MM.1S (cell line): ENCODE measurements at regions not wholly inside any gene's neighbourhood (a gene's known extent, or its start where the extent isn't known, plus 50 kb on each side); places are given as distances from the start of the nearest gene placed in this dataset.

Experiments used
- CTCF ChIP-seq: fragments of 300-600 bp; sonication (generic); IDR thresholded peaks from 2 replicates; pipeline ENCODE4 v1.5.1; 2016; ENCODE audit warnings: antibody characterized with exemption, low read length, mixed read lengths
- EZH2 ChIP-seq: fragments of 300-600 bp; sonication (generic); optimal IDR thresholded peaks from 2 replicates; pipeline ENCODE3; 2017; ENCODE audit warnings: low read depth, mild to moderate bottlenecking, antibody characterized with exemption, low read length, mixed read lengths
- EZH2phosphoT487 ChIP-seq: fragments of 300-600 bp; sonication (generic); IDR thresholded peaks from 2 replicates; pipeline ENCODE4 v1.6.1; 2018; ENCODE audit warnings: antibody characterized with exemption, low read length

DNA sequence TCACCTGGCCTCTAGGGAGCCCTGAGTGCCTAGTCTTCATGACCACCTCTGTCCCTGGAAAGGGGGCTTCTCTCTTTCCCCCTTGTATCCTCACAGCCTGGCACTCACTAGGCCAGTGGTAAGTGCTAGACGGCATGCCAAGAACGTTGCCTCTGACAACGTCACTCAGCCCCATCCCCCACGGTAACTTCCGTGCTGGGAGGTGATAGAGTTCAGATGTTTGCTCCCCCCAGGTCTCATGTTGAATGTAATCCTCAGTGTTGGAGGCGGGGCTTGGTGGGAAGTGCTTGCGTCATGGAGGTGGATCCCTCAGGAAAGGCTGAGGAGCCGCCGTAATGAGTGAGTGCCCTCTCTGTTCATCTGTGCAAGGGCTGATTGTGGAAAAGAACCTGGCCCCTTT, 343.3 kb upstream of the MKI67 start:
- no peak for TF ChIP-seq CTCF
- TF ChIP-seq EZH2, result no peak
- TF ChIP-seq EZH2phosphoT487, result no peak
